CD4-positive, alpha-beta T cell treated with Interleukin-21 for 1 hour (primary cell): ENCODE measurements at regions not wholly inside any gene's neighbourhood (a gene's known extent, or its start where the extent isn't known, plus 50 kb on each side); places are given as distances from the start of the nearest gene placed in this dataset.
A peak's percentile ranks its signal among the peaks of the same experiment; 100 is the strongest.

ENCODE experiments used
- DNase-seq: peaks from one replicate; pipeline ENCODE4 v3.0.0-alpha.2; 2020

DNA sequence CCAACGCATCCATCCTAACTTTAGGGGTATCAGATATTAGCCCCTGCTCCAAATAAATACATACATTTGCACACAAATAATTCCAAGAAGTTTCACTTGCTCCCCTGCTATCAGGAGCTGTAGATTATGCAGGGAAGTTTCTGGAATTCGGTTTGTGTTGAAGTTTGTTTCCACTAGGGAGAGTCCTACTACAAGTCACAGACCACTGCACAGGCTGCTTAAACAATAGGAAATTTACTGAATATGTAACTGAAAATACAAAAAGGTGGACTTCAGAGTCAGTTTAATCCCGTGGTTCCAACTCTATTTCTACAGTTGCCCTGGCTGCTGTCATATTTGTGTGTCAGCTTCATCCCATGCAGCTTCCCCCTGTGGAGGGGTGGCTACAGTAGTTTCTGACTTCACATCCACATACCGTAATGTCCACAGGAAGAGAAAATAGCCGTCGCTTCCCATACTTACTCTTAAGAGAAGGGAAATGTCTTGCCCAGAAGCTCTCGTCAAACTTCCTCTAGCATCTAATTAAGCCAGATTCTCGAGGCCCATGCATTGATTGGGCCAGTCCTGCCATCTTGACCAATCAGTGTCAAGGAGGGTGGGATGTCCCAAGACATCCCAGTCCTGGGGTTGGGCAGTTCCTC, 286.6 kb downstream of the COG6 start:
- no peak for DNase-seq

DNA sequence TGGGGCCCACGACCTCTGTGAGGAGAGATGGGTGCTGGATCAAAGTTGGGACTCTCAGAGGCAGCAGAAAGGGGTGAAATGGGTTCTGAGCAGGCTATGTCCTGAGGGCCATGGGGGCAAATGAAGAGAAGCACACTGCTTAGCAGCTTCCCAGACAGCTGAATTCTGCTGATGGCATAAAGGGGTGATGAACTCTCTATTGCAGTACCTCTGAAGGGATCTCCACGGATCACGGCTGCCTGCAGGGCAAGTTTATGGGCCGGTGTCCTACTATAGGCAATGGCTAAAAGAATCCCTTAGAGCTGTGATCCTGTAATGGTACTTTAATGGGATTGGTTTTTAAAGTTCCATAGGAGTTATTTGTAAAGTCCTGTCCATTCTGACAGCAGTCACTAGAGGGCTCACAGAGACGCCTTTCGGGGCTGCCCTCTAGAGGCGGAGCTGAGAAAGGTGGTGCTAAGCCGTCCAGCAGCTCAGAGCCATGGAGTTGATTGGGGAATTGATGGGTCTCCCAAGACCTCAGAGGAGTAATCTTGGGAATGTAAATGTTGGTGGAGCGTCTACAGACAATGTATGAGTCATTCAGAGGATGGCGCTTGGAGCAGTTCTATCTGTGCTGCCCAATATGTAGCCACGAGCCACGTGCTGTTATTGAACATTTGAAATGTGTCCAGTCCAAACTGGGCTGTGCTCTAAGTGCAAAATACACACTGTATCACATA, 287.3 kb downstream of the COG6 start:
- peak; percentile 73 for DNase-seq

- no peak for DNase-seq
Measured at GRCh38 chr13:39943711-39944110, 288.2 kb downstream of the COG6 start.

- no peak for DNase-seq
Measured at GRCh38 chr13:39945226-39945625, 289.8 kb downstream of the COG6 start.

DNA sequence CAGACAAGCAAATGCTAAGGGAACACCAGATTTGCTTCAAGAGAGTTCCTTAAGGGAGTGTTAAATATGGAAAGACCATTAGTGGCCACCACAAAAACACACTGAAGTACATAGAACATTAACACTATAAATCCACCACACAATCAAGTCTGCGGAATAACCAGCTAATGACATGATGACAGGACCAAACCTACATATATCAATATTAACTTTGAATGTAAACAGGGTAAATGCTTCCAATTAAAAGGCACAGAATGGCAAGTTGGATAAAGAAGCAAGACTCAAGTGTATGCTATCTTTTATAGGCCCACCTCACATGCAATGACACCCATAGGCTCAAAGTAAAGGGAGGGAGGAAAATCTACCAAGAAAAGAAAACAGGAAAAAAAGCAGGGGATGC, 291.3 kb downstream of the COG6 start:
- no peak for DNase-seq

GRCh38 chr13:39951301-39951700, 295.8 kb downstream of the COG6 start:
- DNase-seq: no peak

- peak; percentile 51 for DNase-seq
Measured at GRCh38 chr13:39952249-39953233, 297.1 kb downstream of the COG6 start.

DNA sequence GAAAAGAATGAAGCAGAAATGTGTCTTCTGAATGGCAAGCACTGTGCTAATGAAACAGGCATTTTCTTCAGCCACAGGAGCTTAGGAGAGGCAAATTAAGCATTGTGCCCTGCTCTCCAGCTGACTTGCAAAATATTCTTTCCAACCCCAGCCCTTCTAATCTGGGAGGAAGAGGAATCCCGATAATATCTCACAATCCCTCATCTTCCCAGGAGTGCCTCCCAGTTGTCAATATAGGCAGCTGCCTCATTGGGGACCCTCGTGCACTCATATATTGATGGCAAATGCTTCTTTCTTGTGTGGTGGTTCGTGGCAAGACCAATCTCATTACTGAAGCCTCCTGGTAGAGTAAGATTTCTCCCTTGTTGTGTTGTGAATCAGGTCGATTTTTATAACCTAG, 299.0 kb downstream of the COG6 start:
- no peak for DNase-seq

- DNase-seq: no peak
Measured at GRCh38 chr13:39955560-39955959, 300.1 kb downstream of the COG6 start.

DNA sequence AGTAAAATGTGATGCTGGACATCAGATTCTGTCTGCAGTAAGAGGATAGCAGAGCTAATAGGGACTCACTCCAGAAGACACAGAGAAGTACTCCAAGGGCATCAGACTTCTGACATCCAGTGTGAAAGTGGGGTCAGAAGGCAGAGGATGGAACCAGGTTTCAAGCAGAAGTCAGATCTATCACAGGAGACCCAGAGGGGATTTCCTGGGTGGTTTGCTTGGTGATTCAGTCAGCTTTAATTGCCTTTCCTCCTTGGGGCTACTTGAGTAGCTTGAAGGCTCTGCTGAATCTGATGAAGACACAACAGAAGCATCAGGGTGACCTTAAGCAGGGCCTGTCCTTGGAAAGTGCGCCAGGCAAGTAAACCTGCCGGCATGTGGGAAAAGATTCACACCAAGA, 300.6 kb downstream of the COG6 start:
- DNase-seq: peak; percentile 32

- DNase-seq: peak; percentile 22
Measured at GRCh38 chr13:39957868-39958677, 302.6 kb downstream of the COG6 start.

- DNase-seq: no peak
Measured at GRCh38 chr13:39959497-39960144, 304.2 kb downstream of the COG6 start.

- no peak for DNase-seq
Measured at GRCh38 chr13:39960191-39960590, 304.7 kb downstream of the COG6 start.

DNA sequence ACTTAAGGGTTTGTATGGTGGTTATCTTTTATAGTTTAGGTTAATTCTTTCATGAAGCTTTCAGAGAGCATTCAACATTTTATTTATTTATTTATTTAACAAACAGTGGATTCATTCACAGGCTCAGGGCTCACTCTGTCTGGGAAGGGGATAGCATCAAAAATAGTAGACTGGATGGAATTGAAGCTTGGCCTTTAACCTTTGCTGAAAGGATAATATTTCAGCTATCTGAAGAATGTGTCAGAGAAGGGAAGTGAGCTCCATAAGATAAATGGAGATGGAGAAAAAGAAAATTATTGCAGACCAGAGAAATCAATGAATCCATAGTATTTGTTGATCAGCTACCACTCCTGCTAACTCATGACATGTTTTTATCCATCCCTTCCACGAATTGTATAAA, 305.6 kb downstream of the COG6 start:
- no peak for DNase-seq

DNA sequence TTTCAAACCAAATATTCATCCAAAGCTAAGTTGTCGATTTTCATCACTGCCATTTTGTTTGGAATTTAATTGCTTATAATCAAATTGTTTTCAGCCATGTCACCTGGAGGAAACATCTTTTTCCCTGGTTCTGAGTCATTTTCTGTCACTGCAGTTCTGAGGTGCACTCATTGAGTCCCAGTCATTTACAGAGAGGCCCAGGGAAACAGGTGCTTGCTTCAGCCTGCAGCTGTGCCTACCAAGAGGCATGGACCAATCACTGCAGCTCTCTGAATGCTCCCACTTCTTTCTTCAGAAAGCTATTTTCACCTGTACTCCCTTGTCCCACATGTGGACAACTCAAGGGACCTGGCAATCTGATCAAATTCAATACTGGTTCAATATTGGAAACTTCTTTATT, 308.1 kb downstream of the COG6 start:
- DNase-seq: no peak

DNA sequence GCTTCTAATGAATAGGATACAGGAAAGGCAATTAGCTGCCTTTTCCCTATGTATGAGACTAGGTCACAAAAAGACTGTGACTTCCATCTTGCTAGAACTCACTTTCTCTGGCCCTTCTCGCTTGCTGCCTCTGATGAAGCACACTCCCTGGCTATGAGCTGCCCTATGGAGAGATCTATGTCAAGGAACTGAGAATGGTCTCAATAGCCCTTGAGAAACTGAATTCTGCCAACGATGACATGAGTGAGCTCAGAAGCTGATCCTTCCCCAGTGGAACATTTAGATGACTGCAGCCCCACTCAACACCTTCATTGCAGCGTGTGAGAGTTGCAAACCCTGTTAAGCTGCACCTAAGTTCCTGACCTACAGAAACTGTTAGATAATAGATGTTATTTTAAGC, 309.8 kb downstream of the COG6 start:
- no peak for DNase-seq

DNA sequence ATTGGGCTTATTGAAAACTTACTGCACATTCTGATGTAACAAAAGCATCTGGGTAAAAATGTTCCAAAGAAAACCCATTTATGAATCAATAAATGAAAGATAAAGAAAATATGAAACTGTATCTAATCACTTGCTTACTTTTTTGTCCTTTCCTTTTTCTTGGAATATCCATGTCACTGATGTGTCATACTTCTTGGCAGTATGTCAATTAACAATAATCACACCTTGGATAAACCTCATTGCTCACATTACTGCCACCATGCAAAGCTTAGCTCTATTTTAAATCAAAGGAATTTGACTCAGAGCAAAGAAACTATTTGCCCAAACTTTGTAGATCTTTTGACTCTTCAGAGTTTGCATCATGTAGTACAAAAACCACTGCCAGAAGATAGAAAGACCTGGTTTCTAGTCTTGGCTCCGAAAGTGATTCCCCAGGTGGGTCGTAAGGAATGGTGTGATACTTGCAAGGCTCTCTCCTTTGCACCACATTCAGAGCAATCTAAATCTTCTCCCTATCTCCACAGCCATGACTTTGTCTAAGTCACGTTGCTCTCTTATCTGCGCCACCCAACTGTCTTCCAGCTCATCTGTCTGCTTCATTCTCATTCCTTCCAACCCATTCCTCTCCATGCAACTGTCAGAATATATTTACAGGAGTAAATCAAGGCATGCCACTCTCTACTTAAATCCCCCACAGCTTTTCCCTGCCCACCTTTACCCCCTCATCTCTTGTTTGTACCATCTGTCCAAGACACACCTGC, 311.9 kb downstream of the COG6 start:
- DNase-seq: no peak

- no peak for DNase-seq
Measured at GRCh38 chr13:39968646-39969475, 313.4 kb downstream of the COG6 start.

- DNase-seq: no peak
Measured at GRCh38 chr13:39970177-39970846, 314.9 kb downstream of the COG6 start.

- DNase-seq: no peak
Measured at GRCh38 chr13:39971526-39971925, 316.1 kb downstream of the COG6 start.
